Thyroid gland (tissue), 4 donors: ENCODE measurements at regions not wholly inside any gene's neighbourhood (a gene's known extent, or its start where the extent isn't known, plus 50 kb on each side); places are given as distances from the start of the nearest gene placed in this dataset.
A peak's percentile ranks its signal among the peaks of the same experiment; 100 is the strongest.

Experiments
- DNase-seq, 2 donors: peaks; one replicate each; pipeline ENCODE4 v3.0.0-alpha.2; 2019
- H3K27ac ChIP-seq, 3 donors: fragments of 200-600 bp; sonication (generic); 1 replicate in 2 of 3; 2 replicates in 1 of 3; pipeline ENCODE4 v1.5.1; 2016 to 2019; ENCODE audit warnings: mild to moderate bottlenecking in 1 of 3, moderate library complexity in 1 of 3
- H3K27me3 ChIP-seq: fragments of 200-600 bp; sonication (generic); one replicate; pipeline ENCODE4 v1.5.1; 2019
- H3K36me3 ChIP-seq, 2 donors: fragments of 200-600 bp; sonication (generic); one replicate each; pipeline ENCODE4 v1.5.1; 2016 to 2019
- H3K4me1 ChIP-seq, 2 donors: fragments of 200-600 bp; sonication (generic); one replicate each; pipeline ENCODE4 v1.5.1; 2017 to 2019
- H3K4me3 ChIP-seq, 3 donors: fragments of 200-600 bp; sonication (generic); replicated peaks in 1 of 3; 1 replicate in 2 of 3; 2 replicates in 1 of 3; pipeline ENCODE4 v1.5.1; 2016; ENCODE audit warnings: mild to moderate bottlenecking in 1 of 3
- H3K9me3 ChIP-seq: fragments of 200-600 bp; sonication (generic); one replicate; pipeline ENCODE4 v1.5.1; 2017
- POLR2A ChIP-seq, 2 donors: fragments of 450-650 bp; IDR thresholded peaks; one replicate each; pipeline ENCODE4 v1.6.1; 2017; ENCODE audit warnings: antibody characterized with exemption in 2 of 2, mild to moderate bottlenecking in 2 of 2, moderate library complexity in 1 of 2
- WGBS, 2 donors: methylation state at CpG; one replicate each; pipeline ENCODE4 v1.1.5; 2017; 5-methylcytosine and 5-hydroxymethylcytosine counted together
- intact Hi-C: fragments of 100-400 bp; cut with DNase I; formaldehyde crosslinking; loops from one replicate; pipeline ENCODE4 v1.15.1; 2023
- TF ChIP-seq, protein P1 (sequence below), 6 experiments: fragments of 200-600 bp in 3 of 6; fragments of 450-650 bp in 3 of 6; sonication (generic) in 3 of 6; IDR thresholded peaks; one replicate each; pipeline ENCODE4 v1.5.1; 2016 to 2019; ENCODE audit warnings: antibody characterized with exemption in 6 of 6, mild to moderate bottlenecking in 2 of 6, inconsistent platforms in 1 of 6, moderate library complexity in 1 of 6

DNA sequence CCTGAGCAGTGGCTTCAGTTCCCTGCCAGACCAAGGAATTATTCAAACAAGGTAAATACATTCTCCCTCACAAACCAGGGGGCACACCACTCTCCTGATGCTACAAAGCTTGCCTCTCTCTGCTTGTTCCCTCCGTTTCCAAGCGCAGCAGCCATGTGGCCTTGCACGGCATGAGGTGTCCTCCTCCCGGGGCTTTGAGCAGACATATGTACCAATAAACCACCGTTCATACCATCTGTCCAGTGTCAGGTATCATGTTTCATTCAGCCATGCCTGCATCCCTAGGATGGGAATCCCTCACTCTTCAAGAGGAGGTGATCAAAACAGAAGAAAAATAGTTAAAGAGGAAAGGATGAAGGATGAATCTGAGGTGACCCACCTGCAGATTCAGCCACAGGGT lies 282.7 kb downstream of the ENC1 start:
- H3K4me3 ChIP-seq, result no peak overlapping the region
- no peaks in the 10 kb centered on the region for H3K36me3 ChIP-seq
- peaks cover 49 to 59% of the 10 kb centered on the region in 2 donors for H3K4me1 ChIP-seq
- 55 to 62% methylated on average over 5 of the region's 5 CpGs for WGBS, 2 donors
- no peaks in the 10 kb centered on the region for H3K27me3 ChIP-seq
- no peak for DNase-seq
- peak overlapping the region in 2 of 3 donors; percentile 61 to 82 for H3K27ac ChIP-seq
- intact Hi-C loops, result no loop called here
- TF ChIP-seq, protein P1, sequence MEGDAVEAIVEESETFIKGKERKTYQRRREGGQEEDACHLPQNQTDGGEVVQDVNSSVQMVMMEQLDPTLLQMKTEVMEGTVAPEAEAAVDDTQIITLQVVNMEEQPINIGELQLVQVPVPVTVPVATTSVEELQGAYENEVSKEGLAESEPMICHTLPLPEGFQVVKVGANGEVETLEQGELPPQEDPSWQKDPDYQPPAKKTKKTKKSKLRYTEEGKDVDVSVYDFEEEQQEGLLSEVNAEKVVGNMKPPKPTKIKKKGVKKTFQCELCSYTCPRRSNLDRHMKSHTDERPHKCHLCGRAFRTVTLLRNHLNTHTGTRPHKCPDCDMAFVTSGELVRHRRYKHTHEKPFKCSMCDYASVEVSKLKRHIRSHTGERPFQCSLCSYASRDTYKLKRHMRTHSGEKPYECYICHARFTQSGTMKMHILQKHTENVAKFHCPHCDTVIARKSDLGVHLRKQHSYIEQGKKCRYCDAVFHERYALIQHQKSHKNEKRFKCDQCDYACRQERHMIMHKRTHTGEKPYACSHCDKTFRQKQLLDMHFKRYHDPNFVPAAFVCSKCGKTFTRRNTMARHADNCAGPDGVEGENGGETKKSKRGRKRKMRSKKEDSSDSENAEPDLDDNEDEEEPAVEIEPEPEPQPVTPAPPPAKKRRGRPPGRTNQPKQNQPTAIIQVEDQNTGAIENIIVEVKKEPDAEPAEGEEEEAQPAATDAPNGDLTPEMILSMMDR (IDR thresholded peaks at IDR 0.05), result no peak
- TF ChIP-seq POLR2A (IDR thresholded peaks at IDR 0.05), result no peak
- no peaks in the 10 kb centered on the region for H3K9me3 ChIP-seq

DNA sequence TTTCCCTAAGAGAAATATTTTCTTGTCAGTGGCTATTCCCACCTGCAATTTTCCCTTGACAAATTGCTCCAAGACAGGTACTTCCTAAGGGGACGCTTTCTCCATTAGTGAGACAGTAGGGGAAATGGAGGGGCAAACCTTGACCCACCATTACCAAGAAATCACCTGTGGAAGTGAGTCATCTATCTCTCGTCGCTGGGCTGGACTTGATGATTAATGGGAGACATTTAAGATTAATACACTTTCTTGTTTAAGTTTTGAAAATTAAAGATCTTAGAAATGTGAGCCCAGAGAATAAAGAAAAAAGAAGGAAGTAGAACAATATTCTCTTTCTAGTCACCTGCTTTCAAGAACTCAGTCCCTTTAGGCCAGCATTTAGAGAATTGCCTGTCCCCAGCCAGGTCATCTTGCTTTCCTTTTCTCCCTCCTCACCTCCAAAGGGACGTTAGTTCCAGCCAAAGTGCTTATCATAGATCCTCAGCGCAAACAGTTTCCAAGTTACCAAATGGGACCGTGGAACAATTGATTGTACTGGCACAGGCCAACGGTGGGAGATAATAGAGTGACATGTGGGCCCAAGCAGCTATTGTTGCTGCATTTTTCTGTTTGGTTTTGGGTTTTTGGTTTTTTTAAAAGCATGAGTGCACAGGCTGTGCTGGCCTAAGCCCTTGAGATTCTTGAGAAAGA lies 284.4 kb downstream of the ENC1 start:
- Histone ChIP-seq H3K27ac (peak overlapping the region; percentile 68 to 82 (median 79)), H3K4me3 (no peak overlapping the region), H3K27me3 (no peaks in the 10 kb centered on the region), H3K36me3 (no peaks in the 10 kb centered on the region), H3K9me3 (no peaks in the 10 kb centered on the region), H3K4me1 (peaks cover 46 to 56% of the 10 kb centered on the region in 2 donors)
- intact Hi-C loops, result no loop called here
- 55 to 61% methylated on average over 7 of the region's 7 CpGs for WGBS, 2 donors
- peak; percentile 29 to 41 for DNase-seq
- TF ChIP-seq, protein P1 (IDR thresholded peaks at IDR 0.05), result no peak
- no peak for TF ChIP-seq POLR2A (IDR thresholded peaks at IDR 0.05)

DNA sequence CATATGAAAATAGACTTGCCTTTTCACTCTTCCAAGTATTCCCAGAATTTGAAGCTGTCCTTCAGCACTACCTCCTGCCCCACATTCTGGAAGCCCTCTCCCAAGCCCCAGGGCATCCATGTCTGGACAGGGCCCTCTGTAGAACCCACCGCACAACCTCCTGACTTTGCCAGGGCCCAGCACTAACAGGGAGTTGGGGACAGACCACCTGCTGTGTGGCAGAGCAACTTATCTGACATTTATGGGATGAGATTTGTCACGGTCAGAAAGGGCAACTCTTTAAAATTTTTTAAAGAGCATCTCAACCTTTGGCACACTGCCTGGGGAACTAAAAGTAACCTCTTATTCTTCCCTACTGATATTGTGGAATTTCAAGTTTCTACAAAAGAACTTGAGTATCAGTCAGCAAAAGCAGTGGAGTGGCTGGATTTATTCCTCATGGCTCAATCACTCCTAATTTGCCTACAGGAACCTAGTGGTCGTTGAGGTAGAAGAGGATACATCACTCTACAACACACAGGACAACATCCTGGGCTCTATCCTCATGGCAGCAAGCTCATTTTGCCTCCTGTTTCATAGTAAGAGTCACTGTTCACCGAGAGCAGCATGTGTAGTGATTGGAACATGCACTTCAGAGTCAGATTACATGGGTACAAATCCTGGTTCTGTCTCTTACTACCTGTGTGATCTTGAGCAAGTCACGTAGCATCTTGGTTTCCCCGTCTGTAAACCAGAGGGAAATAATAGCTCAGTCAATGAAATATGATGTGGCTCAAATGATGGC lies 285.3 kb downstream of the ENC1 start:
- Histone ChIP-seq H3K4me3 (no peak overlapping the region), H3K36me3 (no peaks in the 10 kb centered on the region), H3K4me1 (peaks cover 38 to 46% of the 10 kb centered on the region in 2 donors), H3K9me3 (no peaks in the 10 kb centered on the region), H3K27ac (peak overlapping the region; percentile 68 to 82 (median 79)), H3K27me3 (no peaks in the 10 kb centered on the region)
- intact Hi-C loops, result no loop called here
- peak; percentile 51 to 66 for DNase-seq
- 48 to 63% methylated on average over 6 of the region's 6 CpGs for WGBS, 2 donors
- TF ChIP-seq POLR2A (IDR thresholded peaks at IDR 0.05), result no peak
- TF ChIP-seq, protein P1 (IDR thresholded peaks at IDR 0.05), result peak in 1 of 6 experiments; percentile 17

DNA sequence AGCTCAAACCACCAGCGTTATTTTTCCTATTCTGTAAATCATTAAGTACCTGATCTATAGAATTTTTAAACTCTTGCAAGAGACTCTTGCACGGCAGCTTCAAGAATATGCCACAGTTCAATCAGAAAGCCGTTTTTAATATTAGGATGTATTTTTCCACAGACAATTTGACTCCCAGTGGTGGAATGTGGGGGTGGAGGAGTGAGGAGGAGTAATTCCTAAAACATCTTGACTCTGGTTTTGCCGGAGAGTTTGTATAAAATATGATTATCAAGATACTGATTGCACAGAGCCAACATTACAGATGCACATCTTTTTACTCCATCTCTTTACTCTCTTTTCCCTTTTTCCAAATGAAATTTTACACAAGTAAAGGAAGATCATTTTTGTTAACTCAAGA lies 288.3 kb downstream of the ENC1 start:
- DNase-seq, result no peak
- 83 to 84% methylated on average over 4 of the region's 4 CpGs for WGBS, 2 donors
- Histone ChIP-seq H3K9me3 (no peaks in the 10 kb centered on the region), H3K4me3 (no peak overlapping the region), H3K4me1 (peaks cover 21 to 29% of the 10 kb centered on the region in 2 donors), H3K27ac (no peak overlapping the region), H3K27me3 (no peaks in the 10 kb centered on the region), H3K36me3 (no peaks in the 10 kb centered on the region)
- intact Hi-C loops, result no loop called here
- no peak for TF ChIP-seq POLR2A (IDR thresholded peaks at IDR 0.05)

DNA sequence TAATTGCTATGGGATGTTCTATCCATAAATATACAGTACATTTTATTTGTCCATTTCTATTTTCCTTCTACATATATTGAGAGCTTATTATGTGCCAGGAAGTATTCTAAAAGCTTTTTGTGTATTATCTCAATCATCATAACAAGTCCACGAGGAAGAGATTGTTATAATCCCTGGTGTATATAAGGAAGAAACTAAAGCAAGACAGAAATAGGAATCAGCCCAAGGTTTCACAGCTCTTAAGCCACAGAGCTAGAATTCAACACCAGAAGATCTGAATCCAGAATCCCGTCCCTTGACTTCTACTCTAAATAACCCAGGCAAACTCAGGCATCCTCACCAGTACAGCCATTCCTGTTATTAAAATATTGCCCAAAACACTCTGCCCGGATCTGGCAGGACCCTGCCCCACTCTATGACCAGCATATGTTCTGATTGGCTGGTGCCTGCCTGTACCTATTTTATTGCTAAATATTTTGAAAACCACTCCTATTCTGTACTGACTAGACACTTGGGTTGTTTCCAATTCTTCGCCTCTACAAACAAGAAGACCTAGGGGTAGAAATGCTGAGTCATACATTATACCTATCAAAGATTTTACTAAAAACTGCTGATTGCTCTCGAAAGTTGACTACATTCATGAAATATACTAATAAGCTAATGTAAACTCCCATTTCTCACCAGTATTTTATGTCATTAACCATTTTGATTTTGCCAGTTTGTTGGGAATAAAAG lies 297.4 kb downstream of the ENC1 start:
- peaks cover 10 to 14% of the 10 kb centered on the region in 2 donors for H3K4me1 ChIP-seq
- WGBS, 2 donors, result 79 to 81% methylated on average over 5 of the region's 5 CpGs
- TF ChIP-seq POLR2A (IDR thresholded peaks at IDR 0.05), result no peak
- intact Hi-C loops, result no loop called here
- H3K9me3 ChIP-seq, result no peaks in the 10 kb centered on the region
- no peak overlapping the region for H3K4me3 ChIP-seq
- no peak for DNase-seq
- H3K27ac ChIP-seq, result no peak overlapping the region
- no peaks in the 10 kb centered on the region for H3K36me3 ChIP-seq
- H3K27me3 ChIP-seq, result no peaks in the 10 kb centered on the region
